BJ (cell line): ENCODE measurements at regions not wholly inside any gene's neighbourhood (a gene's known extent, or its start where the extent isn't known, plus 50 kb on each side); places are given as distances from the start of the nearest gene placed in this dataset.

Source experiments
- CTCF ChIA-PET: fragments of 350-600 bp; formaldehyde crosslinking; extraction: SDS; loops from one replicate; lab custom pipeline; 2021; ENCODE audit warnings: antibody characterized with exemption, inconsistent platforms; lab: Yijun Ruan, JAX
- POLR2A ChIA-PET: fragments of 300-600 bp; sonication (Branson Sonifier 250); formaldehyde crosslinking; extraction: SDS; loops from one replicate; lab custom pipeline; 2021; ENCODE audit warnings: antibody characterized with exemption; lab: Charles Lee
- DNase-seq: peaks from one replicate; pipeline ENCODE4 v3.0.0-alpha.2; 2011; ENCODE audit warnings: low read depth
- H3K27me3 ChIP-seq: 2 replicates; pipeline ENCODE4 v1.6.0; 2011; ENCODE audit warnings: low read length; ENCODE audit not compliant: control insufficient read depth, insufficient read depth
- H3K36me3 ChIP-seq: 2 replicates; pipeline ENCODE4 v1.5.1; 2011; ENCODE audit warnings: low read length; ENCODE audit not compliant: control insufficient read depth, insufficient read depth
- H3K4me3 ChIP-seq: 2 replicates; pipeline ENCODE4 v1.5.1; 2011; ENCODE audit warnings: low read depth, mild to moderate bottlenecking, control low read depth, low read length
- CTCF ChIP-seq: IDR thresholded peaks from 2 replicates; pipeline ENCODE4 v1.5.1; 2011; ENCODE audit warnings: low read depth, mild to moderate bottlenecking, control low read depth, inconsistent platforms, low read length, moderate library complexity; ENCODE audit not compliant: insufficient read depth

GRCh38 chr6:144723431-144723830 lies 438.3 kb downstream of the UTRN start:
- no peaks in the 10 kb centered on the region for H3K36me3 ChIP-seq
- no peak for TF ChIP-seq CTCF
- ChIA-PET CTCF (interaction anchor here (0.7 kb wide), 1 partner anchor 1896 kb away, joined by 3 read pairs; no protein-coding TSS in a partner anchor), POLR2A (no interaction called here)
- no peak for DNase-seq
- H3K4me3 ChIP-seq: no peak overlapping the region
- no peaks in the 10 kb centered on the region for H3K27me3 ChIP-seq

- ChIA-PET POLR2A (no interaction called here), CTCF (no interaction called here)
- Histone ChIP-seq H3K27me3 (no peaks in the 10 kb centered on the region), H3K4me3 (no peak overlapping the region), H3K36me3 (no peaks in the 10 kb centered on the region)
- no peak for TF ChIP-seq CTCF
- no peak for DNase-seq
Observed at GRCh38 chr6:144724818-144725217, 439.7 kb downstream of the UTRN start.

GRCh38 chr6:144725736-144726522 lies 440.8 kb downstream of the UTRN start:
- no peak for DNase-seq
- Histone ChIP-seq H3K36me3 (no peaks in the 10 kb centered on the region), H3K4me3 (no peak overlapping the region), H3K27me3 (no peaks in the 10 kb centered on the region)
- CTCF ChIA-PET: no interaction called here
- no peak for TF ChIP-seq CTCF
- POLR2A ChIA-PET: no interaction called here

- no peak overlapping the region for H3K4me3 ChIP-seq
- DNase-seq: no peak
- ChIA-PET POLR2A (no interaction called here), CTCF (interaction anchor here (1.1 kb wide), 1 partner anchor 9 kb away, joined by 6 read pairs; no protein-coding TSS in a partner anchor)
- no peaks in the 10 kb centered on the region for H3K36me3 ChIP-seq
- H3K27me3 ChIP-seq: no peaks in the 10 kb centered on the region
- no peak for TF ChIP-seq CTCF
Observed at GRCh38 chr6:144728804-144729203, 443.7 kb downstream of the UTRN start.

- no peak overlapping the region for H3K4me3 ChIP-seq
- no peak for DNase-seq
- TF ChIP-seq CTCF: no peak
- CTCF ChIA-PET: interaction anchor here (0.6 kb wide), 1 partner anchor 799 kb away, joined by 3 read pairs; no protein-coding TSS in a partner anchor
- no peaks in the 10 kb centered on the region for H3K36me3 ChIP-seq
- POLR2A ChIA-PET: no interaction called here
- no peaks in the 10 kb centered on the region for H3K27me3 ChIP-seq
Observed at GRCh38 chr6:144729502-144729901, 444.4 kb downstream of the UTRN start.
